Thyroid gland (tissue), 4 donors: ENCODE measurements at regions not wholly inside any gene's neighbourhood (a gene's known extent, or its start where the extent isn't known, plus 50 kb on each side); places are given as distances from the start of the nearest gene placed in this dataset.

Experiments
- POLR2A ChIP-seq, 2 donors: fragments of 450-650 bp; IDR thresholded peaks; one replicate each; pipeline ENCODE4 v1.6.1; 2017; ENCODE audit warnings: antibody characterized with exemption in 2 of 2, mild to moderate bottlenecking in 2 of 2, moderate library complexity in 1 of 2
- TF ChIP-seq, protein P1 (sequence below), 6 experiments: fragments of 200-600 bp in 3 of 6; fragments of 450-650 bp in 3 of 6; sonication (generic) in 3 of 6; IDR thresholded peaks; one replicate each; pipeline ENCODE4 v1.5.1; 2016 to 2019; ENCODE audit warnings: antibody characterized with exemption in 6 of 6, mild to moderate bottlenecking in 2 of 6, inconsistent platforms in 1 of 6, moderate library complexity in 1 of 6

DNA sequence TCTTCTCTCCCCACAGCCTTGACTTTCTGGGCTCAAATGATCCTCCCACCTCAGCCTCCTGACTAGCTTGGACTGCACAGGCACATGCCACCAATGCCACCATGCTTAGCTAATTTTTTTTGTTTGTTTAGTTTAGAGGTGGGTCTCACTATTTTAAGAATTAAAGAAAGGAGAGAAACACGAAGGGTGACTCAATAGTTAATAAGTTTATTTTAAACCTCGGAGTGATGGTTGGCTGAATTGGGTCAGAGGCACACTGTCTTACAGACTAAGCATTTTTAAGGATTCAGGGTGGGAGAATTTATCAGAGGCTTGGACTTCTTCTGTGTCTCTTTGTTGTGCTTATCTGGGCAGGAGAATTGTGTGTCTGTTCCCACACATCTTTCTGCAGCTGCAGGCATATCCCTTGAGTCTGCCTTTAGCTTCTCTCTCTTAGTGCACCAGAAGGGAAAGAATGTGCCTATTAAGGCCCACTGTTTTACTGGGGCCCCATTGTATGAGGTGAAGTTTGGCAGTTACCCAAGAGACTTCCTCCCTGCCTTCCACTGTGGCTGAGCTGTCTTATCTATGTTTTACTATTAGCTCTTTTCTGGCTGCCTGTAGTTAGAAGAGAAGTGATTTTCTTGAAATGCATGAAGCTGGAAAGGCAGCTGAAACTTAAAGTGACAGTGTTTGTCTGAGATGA, 2172.0 kb downstream of the TP53TG3F start:
- no peak for TF ChIP-seq POLR2A (IDR thresholded peaks at IDR 0.05)
- TF ChIP-seq, protein P1, sequence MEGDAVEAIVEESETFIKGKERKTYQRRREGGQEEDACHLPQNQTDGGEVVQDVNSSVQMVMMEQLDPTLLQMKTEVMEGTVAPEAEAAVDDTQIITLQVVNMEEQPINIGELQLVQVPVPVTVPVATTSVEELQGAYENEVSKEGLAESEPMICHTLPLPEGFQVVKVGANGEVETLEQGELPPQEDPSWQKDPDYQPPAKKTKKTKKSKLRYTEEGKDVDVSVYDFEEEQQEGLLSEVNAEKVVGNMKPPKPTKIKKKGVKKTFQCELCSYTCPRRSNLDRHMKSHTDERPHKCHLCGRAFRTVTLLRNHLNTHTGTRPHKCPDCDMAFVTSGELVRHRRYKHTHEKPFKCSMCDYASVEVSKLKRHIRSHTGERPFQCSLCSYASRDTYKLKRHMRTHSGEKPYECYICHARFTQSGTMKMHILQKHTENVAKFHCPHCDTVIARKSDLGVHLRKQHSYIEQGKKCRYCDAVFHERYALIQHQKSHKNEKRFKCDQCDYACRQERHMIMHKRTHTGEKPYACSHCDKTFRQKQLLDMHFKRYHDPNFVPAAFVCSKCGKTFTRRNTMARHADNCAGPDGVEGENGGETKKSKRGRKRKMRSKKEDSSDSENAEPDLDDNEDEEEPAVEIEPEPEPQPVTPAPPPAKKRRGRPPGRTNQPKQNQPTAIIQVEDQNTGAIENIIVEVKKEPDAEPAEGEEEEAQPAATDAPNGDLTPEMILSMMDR (IDR thresholded peaks at IDR 0.05) = no peak
